ENCODE measurements at regions not wholly inside any gene's neighbourhood (a gene's known extent, or its start where the extent isn't known, plus 50 kb on each side); places are given as distances from the start of the nearest gene placed in this dataset.
"Not testable (repeated sequence)": the region's sequence is repeated elsewhere in the genome, so short reads cannot be mapped to it uniquely, and the experiment has no call there.

DNA sequence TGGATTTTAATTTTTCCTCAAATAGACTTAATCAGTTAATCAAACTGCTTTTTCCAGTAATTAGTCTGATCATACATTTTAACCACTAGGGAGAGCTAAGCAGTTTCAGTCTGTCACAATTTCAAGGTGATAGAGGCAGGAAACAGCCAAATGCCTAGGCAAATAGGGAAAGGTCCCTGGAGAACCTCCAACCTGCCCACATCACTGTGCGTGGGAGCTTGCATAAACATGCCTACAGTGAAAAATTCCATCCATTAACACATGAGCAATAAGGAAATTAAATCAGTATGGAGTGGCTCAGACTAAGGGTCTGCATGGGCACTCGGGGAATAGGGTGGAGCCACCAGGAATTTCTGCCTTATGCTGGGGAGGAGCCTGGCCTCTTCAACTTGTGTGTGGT, 74.6 kb downstream of the AASDHPPT start:
- Mint-ChIP-seq H3K9me3 (peaks cover 7% of the 10 kb centered on the region), H3K36me3 (ENCODE audit: low read depth) (no peaks in the 10 kb centered on the region), H3K27me3 (ENCODE audit: insufficient read depth) (peaks cover 2% of the 10 kb centered on the region), H3K27ac (no peak overlapping the region), H3K4me1 (ENCODE audit: low read depth) (no peaks in the 10 kb centered on the region), H3K4me3 (no peak overlapping the region)
- intact Hi-C loops (cut with micrococcal nuclease), result no loop called here
- DNase-seq (ENCODE audit: low spot score), result no peak

DNA sequence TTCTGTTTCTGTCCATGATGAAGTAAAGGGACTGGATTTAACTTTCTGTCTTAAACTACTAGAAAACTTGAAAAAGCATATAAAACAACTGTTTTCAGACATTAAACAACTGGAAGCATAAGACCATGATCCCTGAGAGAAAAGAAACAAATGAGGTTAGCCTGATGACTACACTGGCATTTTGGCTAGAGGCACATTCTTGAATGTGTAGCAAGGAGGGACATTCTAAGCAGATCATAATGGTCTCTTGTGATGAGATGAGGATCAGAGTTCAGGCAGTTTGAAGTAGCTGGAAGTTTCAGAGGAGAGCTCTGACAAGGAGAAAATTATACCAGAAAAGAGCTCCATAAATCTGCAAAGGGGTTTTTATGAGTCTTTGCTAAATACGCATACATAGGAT, 75.4 kb downstream of the AASDHPPT start:
- Mint-ChIP-seq H3K9me3 (peaks cover under 1% of the 10 kb centered on the region), H3K4me1 (ENCODE audit: low read depth) (no peaks in the 10 kb centered on the region), H3K4me3 (no peak overlapping the region), H3K27ac (no peak overlapping the region), H3K36me3 (ENCODE audit: low read depth) (no peaks in the 10 kb centered on the region), H3K27me3 (ENCODE audit: insufficient read depth) (peaks cover 2% of the 10 kb centered on the region)
- DNase-seq (ENCODE audit: low spot score), result no peak
- intact Hi-C loops (cut with micrococcal nuclease), result no loop called here

GRCh38 chr11:106156290-106156937, 79.0 kb downstream of the AASDHPPT start:
- Mint-ChIP-seq H3K4me1 (ENCODE audit: low read depth) (no peaks in the 10 kb centered on the region), H3K27ac (no peak overlapping the region), H3K4me3 (no peak overlapping the region), H3K36me3 (ENCODE audit: low read depth) (no peaks in the 10 kb centered on the region), H3K27me3 (ENCODE audit: insufficient read depth) (peaks cover 2% of the 10 kb centered on the region), H3K9me3 (no peaks in the 10 kb centered on the region)
- intact Hi-C loops (cut with micrococcal nuclease), result loop anchor here (5.0 kb wide), 1 partner anchor 881 kb away; no protein-coding TSS in a partner anchor
- DNase-seq (ENCODE audit: low spot score), result no peak

DNA sequence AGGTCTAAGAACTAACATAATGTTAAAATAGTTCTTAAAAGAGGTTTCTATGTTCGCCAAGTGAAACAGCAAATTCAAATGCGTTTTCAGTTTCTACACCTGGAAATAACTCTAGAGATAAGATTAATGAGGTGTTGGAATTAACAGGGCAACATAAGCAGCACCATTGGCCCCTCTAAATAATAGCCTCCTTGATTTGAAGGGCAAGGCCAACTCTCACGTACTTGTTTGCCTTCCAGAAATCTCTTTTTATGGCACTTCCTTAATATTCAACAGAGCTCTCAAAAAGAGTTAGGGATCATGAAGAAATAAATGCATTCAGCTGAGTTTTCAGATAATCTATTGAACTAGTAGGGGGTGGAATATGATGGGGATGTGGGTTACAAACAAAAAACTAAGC, 80.9 kb downstream of the AASDHPPT start:
- DNase-seq (ENCODE audit: low spot score), result no peak
- Mint-ChIP-seq H3K36me3 (ENCODE audit: low read depth) (no peaks in the 10 kb centered on the region), H3K4me3 (no peak overlapping the region), H3K4me1 (ENCODE audit: low read depth) (no peaks in the 10 kb centered on the region), H3K9me3 (no peaks in the 10 kb centered on the region), H3K27me3 (ENCODE audit: insufficient read depth) (peaks cover 2% of the 10 kb centered on the region), H3K27ac (no peak overlapping the region)
- intact Hi-C loops (cut with micrococcal nuclease), result loop anchor here (5.0 kb wide), 1 partner anchor 879 kb away; no protein-coding TSS in a partner anchor

DNA sequence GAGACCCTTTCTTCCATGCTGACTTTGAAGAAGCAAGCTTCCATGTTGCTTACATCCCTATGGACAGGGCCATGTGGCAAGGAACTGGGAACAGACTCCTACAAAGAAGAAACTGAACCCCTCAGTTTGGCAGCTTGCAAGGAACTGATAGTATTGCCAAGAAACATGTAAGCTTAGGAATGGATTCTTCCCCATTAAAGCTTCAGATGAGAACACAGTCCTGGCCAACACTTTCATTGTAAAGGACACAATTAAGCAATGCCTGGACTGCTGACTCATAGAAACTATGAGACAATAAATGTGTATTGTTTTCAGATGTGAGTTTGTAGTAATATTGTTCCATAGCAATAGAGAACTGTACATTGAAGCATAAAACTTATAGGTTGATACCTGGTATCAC, 82.4 kb downstream of the AASDHPPT start:
- peaks cover 2% of the 10 kb centered on the region for H3K27me3 Mint-ChIP-seq (ENCODE audit: insufficient read depth)
- intact Hi-C loops (cut with micrococcal nuclease), result loop anchor here (5.0 kb wide), 1 partner anchor 877 kb away; no protein-coding TSS in a partner anchor

DNA sequence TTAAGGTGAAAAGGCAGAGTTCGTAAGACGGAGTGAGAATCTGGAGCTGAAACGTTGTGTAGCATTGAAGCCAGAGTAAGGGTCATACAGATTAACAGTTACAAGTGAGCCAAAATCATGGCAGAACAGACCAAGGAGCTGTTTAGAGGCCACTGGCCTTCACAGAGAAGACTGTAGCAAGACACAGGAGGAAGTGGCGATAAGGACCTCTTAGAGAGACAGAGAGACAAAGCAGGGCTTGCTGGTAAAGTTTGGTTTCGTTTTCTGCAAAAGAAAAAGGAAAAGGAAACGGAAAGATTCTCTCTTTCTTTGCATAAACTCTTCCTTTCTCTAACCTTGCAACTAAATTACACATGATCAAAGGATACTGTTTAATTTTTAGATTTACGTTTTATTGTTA, 83.0 kb downstream of the AASDHPPT start:
- Mint-ChIP-seq H3K36me3 (ENCODE audit: low read depth) (no peaks in the 10 kb centered on the region), H3K9me3 (no peaks in the 10 kb centered on the region), H3K4me3 (no peak overlapping the region), H3K27me3 (ENCODE audit: insufficient read depth) (peaks cover 2% of the 10 kb centered on the region), H3K4me1 (ENCODE audit: low read depth) (no peaks in the 10 kb centered on the region), H3K27ac (no peak overlapping the region)
- DNase-seq (ENCODE audit: low spot score), result no peak
- intact Hi-C loops (cut with micrococcal nuclease), result no loop called here

More for the DNA sequence above, 82.4 kb downstream of the AASDHPPT start:
- Mint-ChIP-seq H3K4me3 (no peak overlapping the region), H3K36me3 (ENCODE audit: low read depth) (no peaks in the 10 kb centered on the region), H3K27ac (no peak overlapping the region), H3K9me3 (no peaks in the 10 kb centered on the region), H3K4me1 (ENCODE audit: low read depth) (no peaks in the 10 kb centered on the region)
- DNase-seq (ENCODE audit: low spot score), result no peak

DNA sequence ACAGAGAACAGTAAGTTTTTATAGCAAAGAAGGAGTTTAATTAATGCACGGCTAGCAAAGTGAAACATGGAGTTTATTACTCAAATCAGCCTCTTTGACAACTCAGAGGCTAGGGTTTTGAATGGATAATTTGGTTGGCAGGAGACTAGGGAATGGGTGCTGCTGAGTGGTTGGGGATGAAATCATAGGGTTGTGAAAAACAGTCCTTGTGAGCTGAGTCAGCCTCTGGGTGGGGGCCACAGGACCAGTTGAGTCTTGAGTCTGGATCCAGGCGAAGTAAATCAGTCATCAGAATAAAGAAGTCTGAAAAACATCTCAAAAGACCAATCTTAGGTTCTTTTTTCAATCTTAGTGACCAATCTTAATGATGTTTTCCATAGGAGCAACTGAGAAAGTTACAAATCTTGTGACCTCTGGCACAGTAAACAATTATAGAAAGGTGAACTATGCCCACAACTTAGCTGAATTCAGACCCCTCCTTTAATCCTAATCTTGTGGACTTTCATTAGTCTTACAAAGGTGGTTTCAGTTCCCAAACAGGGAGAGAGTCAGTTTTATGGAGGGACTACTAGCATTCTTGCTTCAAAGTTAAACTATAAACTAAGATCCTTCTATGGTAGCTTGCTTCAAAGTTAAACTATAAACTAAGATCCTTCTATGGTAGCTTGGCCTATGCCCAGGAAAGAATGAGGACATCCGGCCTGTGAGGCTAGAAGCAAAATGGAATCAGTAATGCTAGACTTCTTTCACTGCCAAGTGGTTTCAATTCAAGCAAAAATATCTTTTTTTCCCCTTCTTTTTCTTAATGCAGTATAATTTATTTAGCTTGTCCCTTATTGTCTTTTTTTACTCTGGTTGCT, 84.5 kb downstream of the AASDHPPT start:
- H3K4me1 Mint-ChIP-seq (ENCODE audit: low read depth), result no peaks in the 10 kb centered on the region
- DNase-seq (ENCODE audit: low spot score), result no peak
- H3K9me3 Mint-ChIP-seq, result no peaks in the 10 kb centered on the region
- no peaks in the 10 kb centered on the region for H3K27me3 Mint-ChIP-seq (ENCODE audit: insufficient read depth)
- intact Hi-C loops (cut with micrococcal nuclease), result no loop called here
- no peak overlapping the region for H3K4me3 Mint-ChIP-seq
- H3K27ac Mint-ChIP-seq, result no peak overlapping the region
- no peaks in the 10 kb centered on the region for H3K36me3 Mint-ChIP-seq (ENCODE audit: low read depth)

GRCh38 chr11:106167085-106167484, 89.6 kb downstream of the AASDHPPT start:
- no peak for DNase-seq (ENCODE audit: low spot score)
- intact Hi-C loops (cut with micrococcal nuclease), result no loop called here
- Mint-ChIP-seq H3K27me3 (ENCODE audit: insufficient read depth) (no peaks in the 10 kb centered on the region), H3K4me1 (ENCODE audit: low read depth) (no peaks in the 10 kb centered on the region), H3K36me3 (ENCODE audit: low read depth) (no peaks in the 10 kb centered on the region), H3K27ac (no peak overlapping the region), H3K9me3 (peaks cover 7% of the 10 kb centered on the region), H3K4me3 (no peak overlapping the region)

DNA sequence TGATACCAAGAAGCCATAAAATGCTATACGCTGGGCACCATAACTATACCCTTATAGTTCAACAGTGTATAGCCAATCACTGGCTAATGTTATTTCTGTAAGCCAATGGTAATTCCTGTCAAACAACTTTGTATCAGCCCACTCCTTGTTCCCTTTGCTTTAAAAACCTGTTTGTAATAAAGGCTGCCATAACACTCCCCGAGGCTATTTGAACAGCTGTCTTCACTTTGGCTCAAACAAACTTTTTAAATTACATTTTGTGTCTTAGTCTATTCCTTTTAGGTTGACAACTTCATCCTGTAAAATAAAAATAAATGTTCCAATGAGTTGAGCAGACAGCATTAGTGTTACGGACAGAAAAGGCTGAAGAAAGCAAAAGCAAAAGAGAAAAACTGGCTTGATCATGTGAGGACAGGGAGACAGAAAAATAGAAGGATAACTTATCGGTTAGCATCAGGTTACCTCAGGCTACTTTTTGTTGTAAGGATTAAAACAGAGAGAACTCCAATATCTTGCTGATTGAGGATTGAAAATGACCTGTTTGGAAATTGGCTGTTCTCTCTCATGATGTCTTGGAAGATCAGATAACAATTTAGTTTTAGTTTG, 95.0 kb downstream of the AASDHPPT start:
- no peaks in the 10 kb centered on the region for H3K27me3 Mint-ChIP-seq (ENCODE audit: insufficient read depth)
- intact Hi-C loops (cut with micrococcal nuclease), result no loop called here
- no peak overlapping the region for H3K27ac Mint-ChIP-seq
- no peak for DNase-seq (ENCODE audit: low spot score)
- H3K4me3 Mint-ChIP-seq, result no peak overlapping the region
- H3K9me3 Mint-ChIP-seq, result peaks cover 5% of the 10 kb centered on the region
- H3K36me3 Mint-ChIP-seq (ENCODE audit: low read depth), result no peaks in the 10 kb centered on the region
- H3K4me1 Mint-ChIP-seq (ENCODE audit: low read depth), result no peaks in the 10 kb centered on the region

GRCh38 chr11:106173291-106173690, 95.8 kb downstream of the AASDHPPT start:
- Mint-ChIP-seq H3K27ac (no peak overlapping the region), H3K4me3 (no peak overlapping the region), H3K27me3 (ENCODE audit: insufficient read depth) (no peaks in the 10 kb centered on the region), H3K36me3 (ENCODE audit: low read depth) (no peaks in the 10 kb centered on the region), H3K9me3 (peaks cover 3% of the 10 kb centered on the region), H3K4me1 (ENCODE audit: low read depth) (no peaks in the 10 kb centered on the region)
- intact Hi-C loops (cut with micrococcal nuclease), result no loop called here
- DNase-seq (ENCODE audit: low spot score), result no peak

GRCh38 chr11:106174003-106174402, 96.5 kb downstream of the AASDHPPT start:
- H3K27ac Mint-ChIP-seq; H3K27me3 Mint-ChIP-seq (ENCODE audit: insufficient read depth); DNase-seq (ENCODE audit: low spot score); intact Hi-C loops (cut with micrococcal nuclease); H3K4me3 Mint-ChIP-seq; H3K36me3 Mint-ChIP-seq (ENCODE audit: low read depth); H3K9me3 Mint-ChIP-seq; H3K4me1 Mint-ChIP-seq (ENCODE audit: low read depth): not testable (repeated sequence)

GRCh38 chr11:106176817-106177216, 99.4 kb downstream of the AASDHPPT start:
- no peaks in the 10 kb centered on the region for H3K27me3 Mint-ChIP-seq (ENCODE audit: insufficient read depth)
- H3K4me1 Mint-ChIP-seq (ENCODE audit: low read depth), result no peaks in the 10 kb centered on the region
- no peaks in the 10 kb centered on the region for H3K36me3 Mint-ChIP-seq (ENCODE audit: low read depth)
- H3K4me3 Mint-ChIP-seq, result no peak overlapping the region
- DNase-seq (ENCODE audit: low spot score), result no peak
- H3K9me3 Mint-ChIP-seq, result no peaks in the 10 kb centered on the region
- H3K27ac Mint-ChIP-seq, result no peak overlapping the region
- intact Hi-C loops (cut with micrococcal nuclease), result no loop called here

DNA sequence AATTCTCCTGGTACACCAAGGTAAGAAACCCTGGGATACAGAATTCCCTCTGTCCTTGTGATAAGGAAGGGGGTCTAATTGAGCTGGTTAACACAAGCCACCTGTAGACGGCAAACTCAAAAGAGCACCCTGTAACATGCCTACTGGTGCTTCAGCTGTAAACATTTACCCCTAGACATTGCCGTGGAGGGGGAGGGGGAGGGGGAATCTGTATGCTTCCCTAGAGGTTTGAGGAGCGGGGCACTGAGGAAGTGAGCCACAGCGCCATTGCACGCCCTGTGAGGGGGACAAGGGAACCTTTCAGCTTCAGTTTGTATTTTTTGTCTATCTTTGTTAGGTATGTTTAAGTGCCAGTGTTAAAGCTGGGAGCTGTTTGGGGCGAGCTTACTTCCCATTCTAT, 99.8 kb downstream of the AASDHPPT start:
- intact Hi-C loops (cut with micrococcal nuclease), result no loop called here
- no peaks in the 10 kb centered on the region for H3K27me3 Mint-ChIP-seq (ENCODE audit: insufficient read depth)
- H3K9me3 Mint-ChIP-seq, result no peaks in the 10 kb centered on the region
- DNase-seq (ENCODE audit: low spot score), result no peak
- H3K4me3 Mint-ChIP-seq, result no peak overlapping the region
- no peaks in the 10 kb centered on the region for H3K36me3 Mint-ChIP-seq (ENCODE audit: low read depth)
- no peaks in the 10 kb centered on the region for H3K4me1 Mint-ChIP-seq (ENCODE audit: low read depth)
- H3K27ac Mint-ChIP-seq, result no peak overlapping the region

All from activated T-helper 1 cell treated with anti-CD3 and anti-CD28 coated beads, Interleukin-12 subunit alpha, Interleukin-12 subunit beta, Interleukin-2, Interleukin-4 antibody, amounts not matched to agents 30 ng/mL and 10 ng/mL and 1 ng/mL, durations not matched to agents 14 hours and 24 hours and 36 hours (primary cell).